GM18951 (cell line): ENCODE measurements at regions not wholly inside any gene's neighbourhood (a gene's known extent, or its start where the extent isn't known, plus 50 kb on each side); places are given as distances from the start of the nearest gene placed in this dataset.

Experiments used
- POLR2A ChIP-seq: IDR thresholded peaks from 4 replicates; pipeline ENCODE4 v1.6.1; 2011; ENCODE audit warnings: mild to moderate bottlenecking; ENCODE audit not compliant: insufficient read length, insufficient read depth; ENCODE audit errors: extremely low read depth
- in situ Hi-C: fragments of 300-500 bp; cut with MboI; formaldehyde crosslinking; loops from one replicate; pipeline ENCODE4 v1.12.0; 2022; ENCODE audit warnings: low sequenced_read_pairs, mixed read lengths, inconsistent platforms; ENCODE audit not compliant: unreplicated experiment

DNA sequence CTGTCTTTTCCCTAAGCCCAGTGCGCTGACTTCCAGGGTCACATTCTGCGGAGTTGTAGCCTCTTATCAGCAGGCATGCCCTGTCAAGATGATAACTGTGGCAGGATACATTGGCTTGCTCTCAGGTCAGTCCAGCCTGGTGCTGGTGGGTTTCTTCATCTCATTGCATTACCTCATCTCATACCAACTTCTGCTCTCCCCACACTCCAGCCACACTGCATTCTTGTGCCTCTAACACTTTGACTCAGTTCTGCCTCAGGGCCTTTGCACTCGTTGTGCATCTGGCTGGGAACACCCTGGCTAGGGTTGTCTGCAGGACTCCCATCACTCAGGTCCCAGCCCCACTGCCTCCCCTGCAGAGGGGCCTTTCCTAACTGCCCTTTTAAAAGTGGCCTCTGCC is 110.3 kb upstream of the BACH2 start:
- in situ Hi-C loops, result no loop called here
- TF ChIP-seq POLR2A, result no peak

- no peak for TF ChIP-seq POLR2A
- in situ Hi-C loops, result no loop called here
These were observed 109.6 kb upstream of the BACH2 start for GRCh38 chr6:90406142-90406794.

- TF ChIP-seq POLR2A, result no peak
- in situ Hi-C loops, result no loop called here
These were observed 107.1 kb upstream of the BACH2 start for GRCh38 chr6:90403489-90404381.

- TF ChIP-seq POLR2A, result no peak
- in situ Hi-C loops, result no loop called here
These were observed 106.2 kb upstream of the BACH2 start for GRCh38 chr6:90402831-90403192.

DNA sequence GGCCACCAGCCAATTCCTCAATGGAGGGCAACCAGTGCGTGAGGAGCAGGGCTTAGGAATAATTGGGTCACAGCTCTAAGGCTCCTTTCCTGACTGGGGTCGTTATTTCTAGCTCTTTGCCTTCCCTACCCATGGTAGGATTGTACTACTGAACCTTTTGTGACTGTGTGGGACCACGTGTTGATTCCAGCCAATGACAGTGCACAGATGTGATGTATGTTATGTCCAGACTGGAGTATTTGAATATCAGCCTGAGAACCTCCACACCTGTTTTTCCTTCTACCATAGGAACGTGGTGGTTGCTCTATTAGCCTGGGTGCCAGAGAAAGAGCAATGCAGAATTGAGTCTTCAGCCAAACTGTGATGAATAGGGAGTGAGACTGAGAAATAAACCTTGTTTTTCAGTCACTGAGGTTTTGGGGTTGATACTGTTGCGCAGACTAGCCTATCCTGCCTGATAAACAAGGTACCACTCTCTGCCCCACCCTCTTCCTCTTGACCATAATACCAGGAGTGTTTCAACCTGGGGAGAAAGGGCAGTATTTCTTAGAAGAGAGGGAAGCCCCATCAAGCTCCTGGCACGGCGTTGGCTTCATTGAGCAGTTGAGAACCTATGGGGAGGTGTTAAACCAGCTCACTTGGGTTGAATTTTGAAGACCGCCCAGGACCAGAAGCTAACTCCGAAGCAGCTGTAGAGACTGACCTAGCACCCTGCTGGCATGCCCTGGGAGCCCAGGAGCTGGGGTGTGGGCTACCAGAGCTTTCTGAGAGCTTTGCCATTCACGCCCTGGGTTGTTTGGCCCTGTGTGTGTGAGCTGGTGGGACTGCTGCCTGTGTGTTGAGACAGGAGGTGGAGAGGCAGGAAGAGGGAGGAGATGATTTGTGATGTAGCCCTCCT is 105.5 kb upstream of the BACH2 start:
- in situ Hi-C loops, result no loop called here
- no peak for TF ChIP-seq POLR2A

DNA sequence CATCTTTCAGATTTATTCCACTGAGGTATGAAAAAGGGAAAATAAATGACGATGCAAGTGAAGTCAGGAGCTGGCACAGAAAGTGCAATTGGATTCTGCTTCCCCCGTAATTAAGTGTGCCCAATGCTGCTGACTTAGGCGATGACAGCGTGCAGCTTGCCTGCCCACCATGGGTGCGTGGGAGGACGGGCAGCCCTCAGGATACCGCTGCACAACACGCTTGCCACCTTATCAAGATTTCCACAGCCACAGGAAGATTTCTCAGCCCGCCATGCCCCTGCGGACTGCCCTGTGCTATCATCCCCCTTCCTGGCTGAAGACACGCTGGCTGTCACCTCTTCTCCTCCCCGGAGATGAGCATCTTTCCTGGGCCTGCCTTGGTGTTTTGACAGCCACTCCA is 103.3 kb upstream of the BACH2 start:
- in situ Hi-C loops, result loop anchor here (25.0 kb wide), 1 partner anchor 463 kb away; no protein-coding TSS in a partner anchor
- TF ChIP-seq POLR2A, result no peak

DNA sequence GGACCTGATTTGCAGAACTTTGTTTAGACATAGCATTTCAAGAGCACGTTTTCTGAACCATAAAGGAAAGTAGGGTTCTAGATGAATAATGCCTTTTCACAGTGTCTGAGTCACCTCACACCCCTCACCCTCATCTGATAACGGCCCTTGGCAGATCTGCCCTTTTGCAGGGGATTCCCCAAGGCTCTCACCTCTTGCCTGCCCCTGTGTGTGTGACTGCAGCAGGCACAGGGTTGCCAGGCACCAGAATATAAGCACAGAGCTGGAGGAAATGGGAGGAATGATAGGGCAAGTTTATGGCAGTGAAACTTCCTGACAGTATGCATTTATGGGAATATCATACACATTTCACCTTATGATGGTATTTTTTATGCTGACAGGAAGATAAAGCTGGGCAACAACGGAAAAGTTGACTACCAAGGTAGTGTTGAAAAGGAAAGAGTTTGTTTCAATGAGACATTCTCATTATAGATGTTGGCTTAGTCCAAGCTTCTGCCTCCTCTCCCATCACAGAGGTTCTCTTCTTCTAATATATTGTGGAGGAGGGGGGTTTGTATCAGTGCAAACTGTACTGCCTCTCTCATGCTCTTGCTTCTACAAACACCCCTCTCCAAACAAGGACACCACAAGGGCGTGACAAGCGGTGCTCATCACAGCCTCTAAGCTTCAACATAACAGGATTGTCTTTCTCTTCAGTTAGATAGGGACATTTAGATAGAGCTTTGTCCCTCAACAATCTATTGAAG is 101.5 kb upstream of the BACH2 start:
- TF ChIP-seq POLR2A, result no peak
- in situ Hi-C loops, result loop anchor here (25.0 kb wide), 1 partner anchor 461 kb away; no protein-coding TSS in a partner anchor

DNA sequence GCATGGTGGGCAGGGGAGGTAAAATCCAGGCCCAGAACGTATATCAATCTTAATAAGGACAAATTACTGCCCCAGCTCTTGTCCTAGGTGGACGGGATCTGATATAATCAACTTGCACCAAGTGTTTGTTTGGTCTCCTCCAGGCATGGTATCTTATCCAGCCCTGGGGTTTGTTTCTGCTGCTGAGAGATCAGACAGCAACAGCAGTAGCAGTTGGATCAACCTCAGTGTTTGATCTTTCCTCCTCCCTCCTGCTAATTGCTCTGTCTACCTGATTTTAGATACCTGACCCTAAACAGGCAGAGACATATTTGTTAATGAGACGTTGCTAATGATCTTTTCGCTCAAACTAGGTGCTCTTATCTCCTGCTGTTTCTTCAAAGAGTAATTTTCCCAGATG is 100.4 kb upstream of the BACH2 start:
- in situ Hi-C loops, result loop anchor here (25.0 kb wide), 1 partner anchor 460 kb away; no protein-coding TSS in a partner anchor

DNA sequence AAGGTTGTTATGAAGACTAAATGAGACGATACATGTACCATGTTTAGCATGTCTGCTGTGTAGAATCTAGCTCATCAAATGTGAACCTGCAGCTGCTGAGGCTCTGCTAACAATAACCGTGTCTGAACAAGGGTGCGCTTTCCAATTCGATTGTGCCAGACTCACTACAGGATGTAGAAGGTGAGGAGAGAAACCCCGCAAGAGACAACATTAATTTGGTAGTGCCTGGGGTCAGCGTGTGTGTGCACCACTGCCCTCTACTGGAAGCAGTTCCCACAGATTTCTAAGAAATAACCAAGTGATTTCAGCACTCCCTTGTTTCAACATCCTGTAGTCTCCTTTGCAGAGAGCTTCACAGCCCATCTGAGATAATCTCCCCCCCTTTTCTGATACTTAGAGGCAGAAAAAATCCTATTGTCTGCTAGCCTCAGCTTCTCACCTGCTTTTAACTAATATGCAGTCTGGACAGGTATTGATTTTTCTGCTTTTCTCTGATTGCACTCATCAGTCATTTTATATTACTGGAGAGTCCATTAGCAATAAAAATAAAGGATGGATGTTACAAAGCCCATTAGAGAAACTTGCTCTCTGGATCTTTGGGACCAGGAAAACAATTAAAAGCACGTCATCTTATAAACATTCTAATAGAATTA is 96.7 kb upstream of the BACH2 start:
- in situ Hi-C loops, result loop anchor here (25.0 kb wide), 1 partner anchor 456 kb away; no protein-coding TSS in a partner anchor
- TF ChIP-seq POLR2A, result no peak

More for the DNA sequence above, 100.4 kb upstream of the BACH2 start:
- TF ChIP-seq POLR2A, result no peak

DNA sequence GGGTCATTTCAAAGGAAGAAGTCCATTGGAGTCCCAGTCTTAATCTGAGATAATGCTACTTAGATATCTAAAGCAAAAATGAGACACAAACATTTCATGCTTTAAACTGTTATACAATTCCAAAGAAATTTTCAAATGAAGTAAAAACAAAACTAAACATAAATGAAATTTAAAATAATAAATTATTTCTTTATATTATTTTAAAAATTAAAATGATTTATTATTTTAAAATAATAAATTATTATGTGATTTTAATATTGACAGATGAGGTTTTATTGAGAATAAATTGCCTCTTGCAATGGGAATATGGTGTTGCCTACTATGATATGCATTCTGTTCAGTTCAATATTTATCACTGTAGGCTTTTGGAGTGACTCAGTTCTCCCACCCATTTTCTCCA is 93.7 kb upstream of the BACH2 start:
- TF ChIP-seq POLR2A, result no peak
- in situ Hi-C loops, result loop anchor here (25.0 kb wide), 1 partner anchor 453 kb away; no protein-coding TSS in a partner anchor

DNA sequence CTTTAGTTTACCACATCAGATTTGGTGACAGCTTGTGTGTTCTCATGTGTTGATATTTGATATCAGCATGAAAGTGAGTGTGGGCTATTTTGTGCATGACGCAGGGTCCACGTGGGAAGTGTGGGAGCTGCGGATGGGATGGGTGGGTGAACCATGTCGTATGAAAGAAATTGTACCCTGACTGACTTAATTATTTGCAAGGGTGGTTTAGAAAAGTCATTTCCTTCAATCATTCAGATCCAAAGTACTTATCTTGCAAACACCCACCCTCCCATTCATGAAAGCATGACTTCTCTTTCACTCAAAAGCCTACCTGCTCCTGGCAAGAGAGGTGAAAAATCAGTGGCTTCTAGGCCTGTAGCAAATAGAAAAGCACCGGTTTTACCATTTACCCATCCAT is 91.8 kb upstream of the BACH2 start:
- in situ Hi-C loops, result loop anchor here (25.0 kb wide), 1 partner anchor 451 kb away; no protein-coding TSS in a partner anchor
- no peak for TF ChIP-seq POLR2A

GRCh38 chr6:90387826-90388225 is 91.2 kb upstream of the BACH2 start:
- in situ Hi-C loops, result loop anchor here (25.0 kb wide), 1 partner anchor 451 kb away; no protein-coding TSS in a partner anchor
- no peak for TF ChIP-seq POLR2A

DNA sequence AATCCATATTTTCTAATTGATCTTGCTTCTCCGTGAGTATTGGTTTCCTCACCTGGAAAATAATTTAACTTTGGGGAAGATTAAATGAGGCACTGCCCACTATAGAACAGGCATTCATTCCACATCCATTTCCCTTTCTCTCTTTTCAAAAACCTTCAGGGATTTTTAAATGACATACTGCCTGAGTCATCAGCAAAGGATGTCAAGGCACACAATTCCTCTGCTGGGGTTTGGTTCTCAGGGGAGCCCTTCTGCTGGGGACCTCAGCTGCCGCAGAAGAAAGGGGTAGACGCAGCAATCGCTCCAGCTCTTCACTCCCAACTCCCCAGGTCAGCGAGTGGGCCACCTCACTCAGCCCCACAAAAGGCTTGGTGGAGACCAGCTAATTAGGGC is 90.7 kb upstream of the BACH2 start:
- in situ Hi-C loops, result loop anchor here (25.0 kb wide), 1 partner anchor 450 kb away; no protein-coding TSS in a partner anchor
- TF ChIP-seq POLR2A, result no peak
